Naive thymus-derived CD4-positive, alpha-beta T cell (primary cell): ENCODE measurements at regions not wholly inside any gene's neighbourhood (a gene's known extent, or its start where the extent isn't known, plus 50 kb on each side); places are given as distances from the start of the nearest gene placed in this dataset.

Source experiments
- ATAC-seq: fragments of 150-1000 bp; cut with Tn5 transposase; 2 replicates; pipeline ENCODE4 v1.10.0; 2021; ENCODE audit warnings: mild to moderate bottlenecking, moderate library complexity
- CTCF ChIA-PET: fragments of 350-600 bp; sonication (Branson Sonifier 250); formaldehyde crosslinking; loops from one replicate; lab custom pipeline; 2021; ENCODE audit warnings: antibody characterized with exemption; lab: Charles Lee
- POLR2A ChIA-PET: fragments of 350-600 bp; sonication (Branson Sonifier 250); formaldehyde crosslinking; loops from one replicate; lab custom pipeline; 2021; ENCODE audit warnings: antibody characterized with exemption, inconsistent platforms; lab: Charles Lee
- DNase-seq, 9 donors: peaks; one replicate each; pipeline versions ENCODE4 v3.0.0 to v3.0.0-alpha.2; 2020 to 2022; ENCODE audit warnings: mixed read lengths in 1 of 9
- H3K27ac ChIP-seq: one replicate; pipeline ENCODE4 v1.7.0; 2013; ENCODE audit warnings: mild to moderate bottlenecking, low read depth, low read length, moderate library complexity
- H3K27me3 ChIP-seq, 2 donors: one replicate each; pipeline ENCODE4 v1.7.0; 2013; ENCODE audit warnings: low read length in 2 of 2, mild to moderate bottlenecking in 2 of 2, moderate library complexity in 2 of 2; ENCODE audit not compliant: control insufficient read depth in 2 of 2, insufficient read depth in 2 of 2
- H3K36me3 ChIP-seq, 3 experiments: 1 replicate in 2 of 3; 2 replicates in 1 of 3; pipeline ENCODE4 v1.7.0; 2013; ENCODE audit warnings: low read length in 3 of 3, mild to moderate bottlenecking in 3 of 3, moderate library complexity in 1 of 3; ENCODE audit not compliant: insufficient read depth in 3 of 3, control insufficient read depth in 2 of 3
- H3K4me1 ChIP-seq, 2 donors: one replicate each; pipeline ENCODE4 v1.7.0; 2013; ENCODE audit warnings: low read length in 2 of 2, mild to moderate bottlenecking in 2 of 2, moderate library complexity in 1 of 2; ENCODE audit not compliant: control insufficient read depth in 2 of 2, insufficient read depth in 2 of 2
- H3K4me3 ChIP-seq: 2 replicates; pipeline ENCODE4 v1.7.0; 2013; ENCODE audit warnings: mild to moderate bottlenecking, low read length
- H3K9me3 ChIP-seq, 3 experiments: 1 replicate in 2 of 3; 2 replicates in 1 of 3; pipeline ENCODE4 v1.7.0; 2013; ENCODE audit warnings: low read length in 3 of 3; ENCODE audit not compliant: control insufficient read depth in 2 of 3
- H3K27ac Mint-ChIP-seq, 9 donors: one replicate each; pipeline ENCODE4 v1.8.0; 2020 to 2022; ENCODE audit warnings: mixed read lengths in 9 of 9, mild to moderate bottlenecking in 8 of 9, moderate library complexity in 5 of 9, inconsistent platforms in 2 of 9
- H3K27me3 Mint-ChIP-seq, 5 donors: one replicate each; pipeline ENCODE4 v1.8.0; 2021 to 2022; ENCODE audit warnings: mixed read lengths in 5 of 5, mild to moderate bottlenecking in 1 of 5
- H3K36me3 Mint-ChIP-seq, 5 donors: one replicate each; pipeline ENCODE4 v1.8.0; 2020 to 2022; ENCODE audit warnings: mixed read lengths in 5 of 5, mild to moderate bottlenecking in 3 of 5, inconsistent platforms in 1 of 5
- H3K4me1 Mint-ChIP-seq, 7 donors: one replicate each; pipeline ENCODE4 v1.8.0; 2020 to 2022; ENCODE audit warnings: mixed read lengths in 7 of 7, mild to moderate bottlenecking in 3 of 7, inconsistent platforms in 1 of 7
- H3K4me3 Mint-ChIP-seq, 10 donors: one replicate each; pipeline ENCODE4 v1.8.0; 2020 to 2022; ENCODE audit warnings: mild to moderate bottlenecking in 10 of 10, mixed read lengths in 10 of 10, moderate library complexity in 6 of 10, inconsistent platforms in 2 of 10
- H3K9me3 Mint-ChIP-seq, 11 donors: one replicate each; pipeline ENCODE4 v1.8.0; 2020 to 2022; ENCODE audit warnings: mixed read lengths in 11 of 11, mild to moderate bottlenecking in 4 of 11, inconsistent platforms in 1 of 11, moderate library complexity in 1 of 11
- intact Hi-C, 2 donors: fragments of 100-400 bp; cut with micrococcal nuclease; formaldehyde crosslinking; loops; one replicate each; pipeline ENCODE4 v1.15.1; 2023

GRCh38 chr5:17089001-17089400, 128.4 kb upstream of the BASP1 start:
- no peak overlapping the region for H3K27ac Mint-ChIP-seq
- Histone ChIP-seq H3K27me3 (no peaks in the 10 kb centered on the region), H3K4me1 (no peaks in the 10 kb centered on the region), H3K27ac (no peak overlapping the region), H3K9me3 (no peaks in the 10 kb centered on the region), H3K4me3 (no peak overlapping the region), H3K36me3 (no peaks in the 10 kb centered on the region)
- no peaks in the 10 kb centered on the region for H3K4me1 Mint-ChIP-seq
- peaks cover 0 to 8% (median 0%) of the 10 kb centered on the region in 11 donors for H3K9me3 Mint-ChIP-seq
- peaks cover 0 to 3% (median 0%) of the 10 kb centered on the region in 5 donors for H3K27me3 Mint-ChIP-seq
- CTCF ChIA-PET, result no interaction called here
- ATAC-seq, result no peak
- H3K36me3 Mint-ChIP-seq, result no peaks in the 10 kb centered on the region
- H3K4me3 Mint-ChIP-seq, result no peak overlapping the region
- intact Hi-C loops, result no loop called here
- POLR2A ChIA-PET, result no interaction called here
- no peak for DNase-seq

GRCh38 chr5:17089690-17090089, 127.7 kb upstream of the BASP1 start:
- Mint-ChIP-seq H3K27me3 (peaks cover 0 to 3% (median 0%) of the 10 kb centered on the region in 5 donors), H3K27ac (no peak overlapping the region), H3K36me3 (no peaks in the 10 kb centered on the region), H3K4me3 (no peak overlapping the region), H3K9me3 (peaks cover 0 to 4% (median 0%) of the 10 kb centered on the region in 11 donors), H3K4me1 (no peaks in the 10 kb centered on the region)
- no peaks in the 10 kb centered on the region for H3K27me3 ChIP-seq
- H3K4me1 ChIP-seq, result no peaks in the 10 kb centered on the region
- ChIA-PET CTCF (no interaction called here), POLR2A (no interaction called here)
- DNase-seq (no peak), ATAC-seq (no peak)
- H3K36me3 ChIP-seq, result no peaks in the 10 kb centered on the region
- H3K4me3 ChIP-seq, result no peak overlapping the region
- intact Hi-C loops, result no loop called here
- no peaks in the 10 kb centered on the region for H3K9me3 ChIP-seq
- H3K27ac ChIP-seq, result no peak overlapping the region

DNA sequence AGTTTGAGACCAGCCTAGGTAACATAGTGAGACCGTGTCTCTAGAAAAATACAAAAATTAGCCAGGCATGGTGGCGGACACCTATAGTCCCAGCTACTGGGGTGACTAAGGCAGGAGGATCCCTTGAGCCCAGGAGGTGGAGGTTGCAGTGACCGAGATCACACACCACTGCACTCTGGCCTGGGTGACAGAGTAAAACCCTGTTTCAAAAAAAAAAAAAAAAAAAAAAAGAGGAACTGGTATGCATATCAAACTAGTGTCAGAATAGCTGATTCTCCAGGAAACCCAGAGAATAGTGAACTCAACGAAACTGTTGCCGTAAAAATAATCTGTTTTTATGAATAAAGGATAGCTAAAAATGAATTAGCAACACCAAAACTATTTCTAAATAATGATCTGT, 126.6 kb upstream of the BASP1 start:
- Mint-ChIP-seq H3K9me3 (peaks cover 0 to 4% (median 0%) of the 10 kb centered on the region in 11 donors), H3K4me1 (no peaks in the 10 kb centered on the region), H3K27me3 (peaks cover 0 to 6% (median 0%) of the 10 kb centered on the region in 5 donors), H3K36me3 (no peaks in the 10 kb centered on the region), H3K27ac (no peak overlapping the region), H3K4me3 (no peak overlapping the region)
- intact Hi-C loops, result no loop called here
- no peak for ATAC-seq
- no peak overlapping the region for H3K4me3 ChIP-seq
- H3K4me1 ChIP-seq, result no peaks in the 10 kb centered on the region
- H3K36me3 ChIP-seq, result no peaks in the 10 kb centered on the region
- no peaks in the 10 kb centered on the region for H3K27me3 ChIP-seq
- DNase-seq, result no peak
- CTCF ChIA-PET, result no interaction called here
- H3K9me3 ChIP-seq, result no peaks in the 10 kb centered on the region
- H3K27ac ChIP-seq, result no peak overlapping the region
- POLR2A ChIA-PET, result no interaction called here

DNA sequence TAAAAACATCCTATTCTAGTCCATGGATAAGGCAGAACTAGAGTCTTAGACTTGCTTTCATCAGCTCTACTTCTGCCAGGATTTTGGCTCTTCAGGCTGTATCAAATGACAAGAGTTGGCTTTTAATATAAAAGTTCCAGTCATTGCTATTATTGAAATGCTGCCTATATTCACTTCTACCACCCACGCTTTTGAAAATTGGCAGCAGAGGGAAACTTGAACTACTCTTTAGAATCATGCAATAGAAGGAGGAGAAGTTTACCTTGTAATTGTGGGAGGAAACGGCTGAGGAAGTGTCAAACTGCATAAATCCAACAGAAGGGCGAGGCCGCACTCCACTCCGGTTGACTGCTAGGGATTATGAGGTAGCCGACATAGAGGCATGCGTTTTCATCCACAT, 122.6 kb upstream of the BASP1 start:
- no peaks in the 10 kb centered on the region for H3K36me3 Mint-ChIP-seq
- DNase-seq (no peak), ATAC-seq (no peak)
- Histone ChIP-seq H3K27me3 (no peaks in the 10 kb centered on the region), H3K27ac (no peak overlapping the region), H3K9me3 (no peaks in the 10 kb centered on the region), H3K36me3 (no peaks in the 10 kb centered on the region), H3K4me1 (no peaks in the 10 kb centered on the region), H3K4me3 (no peak overlapping the region)
- intact Hi-C loops, result no loop called here
- H3K27ac Mint-ChIP-seq, result no peak overlapping the region
- H3K4me1 Mint-ChIP-seq, result no peaks in the 10 kb centered on the region
- ChIA-PET POLR2A (no interaction called here), CTCF (no interaction called here)
- peaks cover 0 to 6% (median 0%) of the 10 kb centered on the region in 5 donors for H3K27me3 Mint-ChIP-seq
- peaks cover 0 to 4% (median 0%) of the 10 kb centered on the region in 11 donors for H3K9me3 Mint-ChIP-seq
- no peak overlapping the region for H3K4me3 Mint-ChIP-seq

DNA sequence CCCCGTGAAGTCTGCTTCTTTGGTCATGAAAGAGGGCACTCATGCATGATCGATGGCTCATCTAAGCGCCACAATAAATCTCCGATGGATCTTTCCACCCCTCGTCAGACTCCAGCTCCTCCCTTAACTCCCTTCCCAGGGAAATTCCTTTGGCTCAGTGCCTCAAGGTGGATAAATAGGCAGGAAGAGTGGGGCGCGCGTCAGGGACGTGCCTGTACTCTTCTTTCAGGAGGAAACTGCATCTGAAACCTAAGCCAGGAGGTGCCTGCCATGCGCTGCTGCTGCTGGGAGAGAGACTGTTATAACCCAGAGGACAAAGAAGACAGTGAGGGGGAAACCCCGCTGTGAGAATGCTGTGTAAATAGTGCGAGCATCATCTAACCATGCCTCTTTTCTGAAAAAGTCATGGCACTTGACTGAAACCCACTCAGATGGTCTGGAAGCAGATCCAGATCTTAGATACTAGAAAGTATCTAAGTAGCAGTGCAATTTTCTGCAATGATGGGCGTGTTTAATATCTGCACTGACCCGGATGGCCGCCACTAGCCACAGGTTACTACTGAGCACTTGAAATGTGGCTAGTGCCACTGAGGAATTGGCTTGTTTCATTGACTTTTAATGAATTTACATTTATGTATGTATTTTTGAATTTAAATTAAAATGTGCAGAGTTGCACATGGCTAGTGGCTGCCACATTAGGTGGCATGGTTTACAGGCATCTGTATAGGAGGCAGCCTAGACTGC, 120.3 kb upstream of the BASP1 start:
- no peaks in the 10 kb centered on the region for H3K36me3 Mint-ChIP-seq
- Histone ChIP-seq H3K4me3 (no peak overlapping the region), H3K9me3 (no peaks in the 10 kb centered on the region), H3K27me3 (no peaks in the 10 kb centered on the region), H3K4me1 (no peaks in the 10 kb centered on the region), H3K27ac (no peak overlapping the region), H3K36me3 (no peaks in the 10 kb centered on the region)
- no peak overlapping the region for H3K27ac Mint-ChIP-seq
- ChIA-PET POLR2A (no interaction called here), CTCF (no interaction called here)
- DNase-seq, result no peak
- H3K4me1 Mint-ChIP-seq, result no peaks in the 10 kb centered on the region
- H3K9me3 Mint-ChIP-seq, result peaks cover 0 to 4% (median 0%) of the 10 kb centered on the region in 11 donors
- no peak overlapping the region for H3K4me3 Mint-ChIP-seq
- intact Hi-C loops, result no loop called here
- no peak for ATAC-seq
- H3K27me3 Mint-ChIP-seq, result peaks cover 0 to 6% (median 0%) of the 10 kb centered on the region in 5 donors

DNA sequence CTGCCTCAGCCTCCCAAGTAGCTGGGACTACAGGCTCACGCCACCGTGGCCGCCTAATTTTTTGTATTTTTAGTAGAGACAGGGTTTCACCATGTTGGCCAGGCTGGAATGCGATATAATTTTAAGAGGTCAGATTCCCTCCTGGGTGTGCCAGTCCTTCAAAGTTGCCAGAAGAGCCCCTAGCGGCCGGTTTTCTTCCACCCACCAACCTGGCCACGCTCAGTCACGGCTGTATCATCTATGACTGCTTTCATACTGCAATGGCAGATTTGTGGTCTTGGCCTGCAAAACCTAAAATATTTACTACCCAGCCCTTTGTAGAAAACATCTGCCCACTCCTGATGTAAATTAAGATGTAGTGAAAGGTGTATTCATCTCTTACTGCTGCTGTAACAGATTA, 117.5 kb upstream of the BASP1 start:
- no peak overlapping the region for H3K4me3 Mint-ChIP-seq
- no peak overlapping the region for H3K4me3 ChIP-seq
- intact Hi-C loops, result no loop called here
- POLR2A ChIA-PET, result no interaction called here
- DNase-seq (no peak), ATAC-seq (no peak)
- H3K4me1 ChIP-seq, result no peaks in the 10 kb centered on the region
- CTCF ChIA-PET, result no interaction called here
- no peaks in the 10 kb centered on the region for H3K4me1 Mint-ChIP-seq
- H3K9me3 Mint-ChIP-seq, result peaks cover 0 to 4% (median 0%) of the 10 kb centered on the region in 11 donors
- H3K27me3 ChIP-seq, result no peaks in the 10 kb centered on the region
- H3K27ac ChIP-seq, result no peak overlapping the region
- H3K36me3 ChIP-seq, result no peaks in the 10 kb centered on the region
- H3K27ac Mint-ChIP-seq, result no peak overlapping the region
- no peaks in the 10 kb centered on the region for H3K36me3 Mint-ChIP-seq
- H3K9me3 ChIP-seq, result no peaks in the 10 kb centered on the region
- peaks cover 0 to 11% (median 0%) of the 10 kb centered on the region in 5 donors for H3K27me3 Mint-ChIP-seq

DNA sequence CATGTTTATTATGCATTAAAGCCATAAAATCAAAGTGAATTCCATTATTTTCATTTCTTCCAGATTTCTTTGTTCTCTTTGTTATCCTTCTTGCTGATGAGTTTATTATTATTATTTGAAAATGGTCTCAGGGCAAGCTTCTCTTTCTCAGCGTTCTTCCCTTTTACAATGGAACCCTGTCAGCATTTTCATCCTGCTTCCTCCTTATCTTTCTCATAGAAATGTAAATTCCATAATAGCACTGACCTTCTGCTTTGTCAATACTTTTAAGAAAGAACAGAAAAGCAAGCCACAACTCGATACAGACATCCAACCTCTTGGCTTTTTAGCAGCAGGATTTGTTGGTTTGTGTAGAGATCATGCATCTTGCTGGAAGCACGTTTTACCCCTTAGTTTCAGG, 114.0 kb upstream of the BASP1 start:
- Mint-ChIP-seq H3K27ac (no peak overlapping the region), H3K27me3 (peaks cover 0 to 12% (median 0%) of the 10 kb centered on the region in 5 donors), H3K9me3 (peaks cover 0 to 3% (median 0%) of the 10 kb centered on the region in 11 donors), H3K4me1 (no peaks in the 10 kb centered on the region), H3K36me3 (no peaks in the 10 kb centered on the region), H3K4me3 (no peak overlapping the region)
- CTCF ChIA-PET, result no interaction called here
- H3K27me3 ChIP-seq, result no peaks in the 10 kb centered on the region
- no peaks in the 10 kb centered on the region for H3K9me3 ChIP-seq
- DNase-seq, result no peak
- no peak overlapping the region for H3K4me3 ChIP-seq
- H3K36me3 ChIP-seq, result no peaks in the 10 kb centered on the region
- POLR2A ChIA-PET, result no interaction called here
- intact Hi-C loops, result no loop called here
- no peak overlapping the region for H3K27ac ChIP-seq
- no peaks in the 10 kb centered on the region for H3K4me1 ChIP-seq
- ATAC-seq, result no peak
